ENCODE measurements at regions not wholly inside any gene's neighbourhood (a gene's known extent, or its start where the extent isn't known, plus 50 kb on each side); places are given as distances from the start of the nearest gene placed in this dataset.

DNA sequence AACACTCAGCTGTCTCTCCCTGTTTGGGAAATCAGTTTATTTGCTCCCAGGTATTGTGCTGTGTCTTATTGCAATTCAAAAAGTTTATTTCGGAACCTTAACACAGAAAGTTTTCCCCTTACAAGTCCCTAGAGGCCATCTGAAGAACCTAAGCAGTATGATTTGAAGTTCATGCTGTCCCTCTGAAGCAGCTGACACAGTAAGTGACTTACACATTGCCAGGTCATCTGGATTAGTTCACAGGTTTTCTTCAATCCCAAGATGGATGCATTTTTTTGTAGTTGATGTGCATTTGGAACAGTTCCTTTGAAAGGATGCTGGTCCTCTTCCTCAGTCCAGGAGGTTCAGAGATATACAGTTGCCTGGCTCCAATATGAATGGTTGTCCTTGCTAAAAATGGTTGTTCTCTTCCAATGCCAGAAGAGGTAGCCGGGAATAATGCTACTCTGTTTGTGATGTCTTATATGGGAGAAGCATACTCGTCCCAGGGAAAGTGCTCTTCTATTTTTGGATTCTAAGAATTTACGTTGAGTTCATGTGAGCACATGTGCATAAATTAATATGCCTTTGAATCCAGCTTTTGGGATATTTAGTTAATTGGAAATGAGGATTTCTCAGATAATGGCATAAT lies 183.5 kb upstream of the PHYHIPL start:
- no peak for TF ChIP-seq CTCF (IDR thresholded peaks at IDR 0.05)
- TF ChIP-seq EP300 (IDR thresholded peaks at IDR 0.05), result no peak

Data from sigmoid colon (tissue), 4 donors.